Testis (tissue), 2 donors: ENCODE measurements at regions not wholly inside any gene's neighbourhood (a gene's known extent, or its start where the extent isn't known, plus 50 kb on each side); places are given as distances from the start of the nearest gene placed in this dataset.

ENCODE experiments used
- CTCF ChIP-seq, 3 experiments: fragments of 450-650 bp in 2 of 3; fragments of 200-600 bp in 1 of 3; sonication (generic) in 1 of 3; IDR thresholded peaks; one replicate each; pipeline ENCODE4 v1.5.1; 2016 to 2019; ENCODE audit warnings: antibody characterized with exemption in 3 of 3, mild to moderate bottlenecking in 2 of 3, moderate library complexity in 1 of 3
- POLR2A ChIP-seq: fragments of 450-650 bp; IDR thresholded peaks from one replicate; pipeline ENCODE4 v1.6.1; 2017; ENCODE audit warnings: antibody characterized with exemption, mild to moderate bottlenecking, moderate library complexity

GRCh38 chr9:536597-537511 is 304.6 kb upstream of the DMRT1 start:
- TF ChIP-seq CTCF (IDR thresholded peaks at IDR 0.05) = no peak
- TF ChIP-seq POLR2A = no peak
